ENCODE measurements at regions not wholly inside any gene's neighbourhood (a gene's known extent, or its start where the extent isn't known, plus 50 kb on each side); places are given as distances from the start of the nearest gene placed in this dataset.

DNA sequence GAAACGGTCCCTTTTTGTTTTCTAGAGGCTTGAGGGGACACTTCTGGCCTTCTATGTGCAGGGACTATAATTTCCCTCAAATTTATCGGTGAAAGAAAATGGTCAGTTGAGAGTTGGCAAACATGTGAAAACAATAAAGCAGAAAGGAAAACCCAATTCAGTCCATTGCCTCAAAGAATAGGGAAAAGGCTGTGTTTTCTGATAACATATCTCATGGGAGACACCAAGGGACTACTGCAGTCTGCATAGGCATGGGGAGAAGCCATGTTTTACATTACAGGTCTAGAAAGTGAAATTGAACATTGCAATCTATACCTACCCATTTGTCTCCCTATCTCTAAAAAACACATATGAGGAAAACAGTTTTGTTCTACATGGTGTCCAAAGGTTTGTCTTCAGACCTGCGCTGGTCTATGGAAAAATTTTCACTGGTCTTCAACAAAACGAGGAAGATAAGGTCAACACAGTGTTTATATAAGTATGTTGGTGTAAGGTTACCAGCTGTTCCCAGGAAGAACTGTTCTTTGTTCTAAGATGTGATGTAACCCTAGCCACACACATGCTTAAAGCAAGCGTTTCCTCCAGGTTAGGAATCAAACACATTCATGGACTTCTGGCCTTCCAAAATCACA, 179.7 kb downstream of the MREG start (continued):
- TF ChIP-seq ZNF224 (CRISPR knock-in tag; IDR thresholded peaks at IDR 0.05), result no peak
- TF ChIP-seq ERF (CRISPR knock-in tag; IDR thresholded peaks at IDR 0.05), result peak; percentile 94
- TF ChIP-seq, protein P1, sequence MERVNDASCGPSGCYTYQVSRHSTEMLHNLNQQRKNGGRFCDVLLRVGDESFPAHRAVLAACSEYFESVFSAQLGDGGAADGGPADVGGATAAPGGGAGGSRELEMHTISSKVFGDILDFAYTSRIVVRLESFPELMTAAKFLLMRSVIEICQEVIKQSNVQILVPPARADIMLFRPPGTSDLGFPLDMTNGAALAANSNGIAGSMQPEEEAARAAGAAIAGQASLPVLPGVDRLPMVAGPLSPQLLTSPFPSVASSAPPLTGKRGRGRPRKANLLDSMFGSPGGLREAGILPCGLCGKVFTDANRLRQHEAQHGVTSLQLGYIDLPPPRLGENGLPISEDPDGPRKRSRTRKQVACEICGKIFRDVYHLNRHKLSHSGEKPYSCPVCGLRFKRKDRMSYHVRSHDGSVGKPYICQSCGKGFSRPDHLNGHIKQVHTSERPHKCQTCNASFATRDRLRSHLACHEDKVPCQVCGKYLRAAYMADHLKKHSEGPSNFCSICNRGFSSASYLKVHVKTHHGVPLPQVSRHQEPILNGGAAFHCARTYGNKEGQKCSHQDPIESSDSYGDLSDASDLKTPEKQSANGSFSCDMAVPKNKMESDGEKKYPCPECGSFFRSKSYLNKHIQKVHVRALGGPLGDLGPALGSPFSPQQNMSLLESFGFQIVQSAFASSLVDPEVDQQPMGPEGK (CRISPR knock-in tag; IDR thresholded peaks at IDR 0.05), result peak; percentile 46; the same call in 1 of the 2 replicates
- TF ChIP-seq BORCS8-MEF2B (CRISPR knock-in tag; IDR thresholded peaks at IDR 0.05), result no peak
- TF ChIP-seq CCDC6 (CRISPR knock-in tag; IDR thresholded peaks at IDR 0.05), result no peak
- TF ChIP-seq ZNF225 (CRISPR knock-in tag; IDR thresholded peaks at IDR 0.05), result no peak
- TF ChIP-seq ZBTB8A (CRISPR knock-in tag; IDR thresholded peaks at IDR 0.05; ENCODE audit: borderline replicate concordance, low read depth), result no peak
- TF ChIP-seq ZMYM2 (CRISPR knock-in tag; IDR thresholded peaks at IDR 0.05), result peak; percentile 67
- TF ChIP-seq ZNF883 (CRISPR knock-in tag; IDR thresholded peaks at IDR 0.05; ENCODE audit: not compliant biosample characterization), result no peak
- no peak for TF ChIP-seq NFE2 (CRISPR knock-in tag; IDR thresholded peaks at IDR 0.05)
- TF ChIP-seq ISX (CRISPR knock-in tag; conservative IDR thresholded peaks at IDR 0.05), result no peak
- no peak for TF ChIP-seq FOSL1 (CRISPR knock-in tag; IDR thresholded peaks at IDR 0.05; ENCODE audit: borderline replicate concordance)
- 0 out of 2 replicates have a peak, but pooled peaks have one; percentile 68 for TF ChIP-seq KDM1A (CRISPR knock-in tag; IDR thresholded peaks at IDR 0.05)
- TF ChIP-seq SMAD9 (CRISPR knock-in tag; IDR thresholded peaks at IDR 0.05), result no peak
- no peak for TF ChIP-seq ZNF607 (CRISPR knock-in tag; IDR thresholded peaks at IDR 0.05; ENCODE audit: borderline replicate concordance)
- TF ChIP-seq ZNF563 (CRISPR knock-in tag; IDR thresholded peaks at IDR 0.05), result no peak
- no peak; the same call in 1 of the 2 replicates for TF ChIP-seq TSC22D2 (CRISPR knock-in tag; IDR thresholded peaks at IDR 0.05; ENCODE audit: borderline replicate concordance)
- no peak for TF ChIP-seq ZNF841 (CRISPR knock-in tag; IDR thresholded peaks at IDR 0.05; ENCODE audit: borderline replicate concordance)
- TF ChIP-seq U2AF1 (optimal IDR thresholded peaks at IDR 0.05; ENCODE audit: low read depth, low read length), result no peak
- TF ChIP-seq, protein P2, sequence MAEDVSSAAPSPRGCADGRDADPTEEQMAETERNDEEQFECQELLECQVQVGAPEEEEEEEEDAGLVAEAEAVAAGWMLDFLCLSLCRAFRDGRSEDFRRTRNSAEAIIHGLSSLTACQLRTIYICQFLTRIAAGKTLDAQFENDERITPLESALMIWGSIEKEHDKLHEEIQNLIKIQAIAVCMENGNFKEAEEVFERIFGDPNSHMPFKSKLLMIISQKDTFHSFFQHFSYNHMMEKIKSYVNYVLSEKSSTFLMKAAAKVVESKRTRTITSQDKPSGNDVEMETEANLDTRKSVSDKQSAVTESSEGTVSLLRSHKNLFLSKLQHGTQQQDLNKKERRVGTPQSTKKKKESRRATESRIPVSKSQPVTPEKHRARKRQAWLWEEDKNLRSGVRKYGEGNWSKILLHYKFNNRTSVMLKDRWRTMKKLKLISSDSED (CRISPR knock-in tag; IDR thresholded peaks at IDR 0.05), result no peak
- TF ChIP-seq, protein P3, sequence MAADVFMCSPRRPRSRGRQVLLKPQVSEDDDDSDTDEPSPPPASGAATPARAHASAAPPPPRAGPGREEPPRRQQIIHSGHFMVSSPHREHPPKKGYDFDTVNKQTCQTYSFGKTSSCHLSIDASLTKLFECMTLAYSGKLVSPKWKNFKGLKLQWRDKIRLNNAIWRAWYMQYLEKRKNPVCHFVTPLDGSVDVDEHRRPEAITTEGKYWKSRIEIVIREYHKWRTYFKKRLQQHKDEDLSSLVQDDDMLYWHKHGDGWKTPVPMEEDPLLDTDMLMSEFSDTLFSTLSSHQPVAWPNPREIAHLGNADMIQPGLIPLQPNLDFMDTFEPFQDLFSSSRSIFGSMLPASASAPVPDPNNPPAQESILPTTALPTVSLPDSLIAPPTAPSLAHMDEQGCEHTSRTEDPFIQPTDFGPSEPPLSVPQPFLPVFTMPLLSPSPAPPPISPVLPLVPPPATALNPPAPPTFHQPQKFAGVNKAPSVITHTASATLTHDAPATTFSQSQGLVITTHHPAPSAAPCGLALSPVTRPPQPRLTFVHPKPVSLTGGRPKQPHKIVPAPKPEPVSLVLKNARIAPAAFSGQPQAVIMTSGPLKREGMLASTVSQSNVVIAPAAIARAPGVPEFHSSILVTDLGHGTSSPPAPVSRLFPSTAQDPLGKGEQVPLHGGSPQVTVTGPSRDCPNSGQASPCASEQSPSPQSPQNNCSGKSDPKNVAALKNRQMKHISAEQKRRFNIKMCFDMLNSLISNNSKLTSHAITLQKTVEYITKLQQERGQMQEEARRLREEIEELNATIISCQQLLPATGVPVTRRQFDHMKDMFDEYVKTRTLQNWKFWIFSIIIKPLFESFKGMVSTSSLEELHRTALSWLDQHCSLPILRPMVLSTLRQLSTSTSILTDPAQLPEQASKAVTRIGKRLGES (CRISPR knock-in tag; IDR thresholded peaks at IDR 0.05; ENCODE audit: borderline replicate concordance), result no peak
- TF ChIP-seq ZFP37 (CRISPR knock-in tag; IDR thresholded peaks at IDR 0.05; ENCODE audit: borderline replicate concordance), result no peak
- TF ChIP-seq, protein P4, sequence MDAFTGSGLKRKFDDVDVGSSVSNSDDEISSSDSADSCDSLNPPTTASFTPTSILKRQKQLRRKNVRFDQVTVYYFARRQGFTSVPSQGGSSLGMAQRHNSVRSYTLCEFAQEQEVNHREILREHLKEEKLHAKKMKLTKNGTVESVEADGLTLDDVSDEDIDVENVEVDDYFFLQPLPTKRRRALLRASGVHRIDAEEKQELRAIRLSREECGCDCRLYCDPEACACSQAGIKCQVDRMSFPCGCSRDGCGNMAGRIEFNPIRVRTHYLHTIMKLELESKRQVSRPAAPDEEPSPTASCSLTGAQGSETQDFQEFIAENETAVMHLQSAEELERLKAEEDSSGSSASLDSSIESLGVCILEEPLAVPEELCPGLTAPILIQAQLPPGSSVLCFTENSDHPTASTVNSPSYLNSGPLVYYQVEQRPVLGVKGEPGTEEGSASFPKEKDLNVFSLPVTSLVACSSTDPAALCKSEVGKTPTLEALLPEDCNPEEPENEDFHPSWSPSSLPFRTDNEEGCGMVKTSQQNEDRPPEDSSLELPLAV (CRISPR knock-in tag; conservative IDR thresholded peaks at IDR 0.05; ENCODE audit: low read depth), result no peak
- no peak for TF ChIP-seq ZFP62 (CRISPR knock-in tag; IDR thresholded peaks at IDR 0.05)

All from HepG2 (cell line).